ENCODE measurements at regions not wholly inside any gene's neighbourhood (a gene's known extent, or its start where the extent isn't known, plus 50 kb on each side); places are given as distances from the start of the nearest gene placed in this dataset.

DNA sequence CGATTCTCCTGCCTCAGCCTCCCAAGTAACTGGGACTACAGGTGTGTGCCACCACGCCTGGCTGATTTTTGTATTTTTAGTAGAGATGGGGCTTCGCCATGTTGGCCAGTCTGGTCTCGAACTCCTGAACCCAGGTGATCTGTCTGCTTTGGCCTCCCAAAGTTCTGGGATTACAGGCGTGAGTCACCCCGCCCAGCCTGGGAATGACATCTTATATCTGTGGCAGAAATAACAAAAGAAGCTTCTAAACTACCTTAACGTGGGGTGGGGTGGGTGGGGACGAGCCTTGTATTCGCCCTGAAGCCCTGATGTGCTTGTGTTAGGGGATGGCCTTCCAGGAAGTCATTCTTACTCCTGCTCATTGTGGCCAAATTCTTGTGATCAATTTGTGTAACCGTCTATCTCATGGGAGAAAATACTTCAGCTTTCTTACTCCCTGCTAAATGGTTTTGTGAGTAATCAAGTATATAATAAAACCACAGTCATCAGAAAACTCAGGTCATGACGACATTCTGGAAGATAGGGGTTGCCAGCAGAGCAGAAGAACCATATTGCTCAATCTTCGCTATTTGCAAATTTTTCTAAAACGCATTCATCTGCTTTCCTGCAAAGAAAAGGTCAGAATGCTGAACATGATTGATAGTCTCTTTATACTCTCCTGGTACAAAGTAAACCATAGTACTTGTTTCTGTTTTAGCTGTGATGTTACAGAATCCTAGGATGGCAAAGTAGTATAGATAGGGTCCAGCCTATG lies 63.2 kb downstream of the DIRAS3 start:
- TF ChIP-seq, protein P1, sequence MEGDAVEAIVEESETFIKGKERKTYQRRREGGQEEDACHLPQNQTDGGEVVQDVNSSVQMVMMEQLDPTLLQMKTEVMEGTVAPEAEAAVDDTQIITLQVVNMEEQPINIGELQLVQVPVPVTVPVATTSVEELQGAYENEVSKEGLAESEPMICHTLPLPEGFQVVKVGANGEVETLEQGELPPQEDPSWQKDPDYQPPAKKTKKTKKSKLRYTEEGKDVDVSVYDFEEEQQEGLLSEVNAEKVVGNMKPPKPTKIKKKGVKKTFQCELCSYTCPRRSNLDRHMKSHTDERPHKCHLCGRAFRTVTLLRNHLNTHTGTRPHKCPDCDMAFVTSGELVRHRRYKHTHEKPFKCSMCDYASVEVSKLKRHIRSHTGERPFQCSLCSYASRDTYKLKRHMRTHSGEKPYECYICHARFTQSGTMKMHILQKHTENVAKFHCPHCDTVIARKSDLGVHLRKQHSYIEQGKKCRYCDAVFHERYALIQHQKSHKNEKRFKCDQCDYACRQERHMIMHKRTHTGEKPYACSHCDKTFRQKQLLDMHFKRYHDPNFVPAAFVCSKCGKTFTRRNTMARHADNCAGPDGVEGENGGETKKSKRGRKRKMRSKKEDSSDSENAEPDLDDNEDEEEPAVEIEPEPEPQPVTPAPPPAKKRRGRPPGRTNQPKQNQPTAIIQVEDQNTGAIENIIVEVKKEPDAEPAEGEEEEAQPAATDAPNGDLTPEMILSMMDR (IDR thresholded peaks at IDR 0.05 in 2 of 3, conservative IDR thresholded peaks at IDR 0.05 in 1 of 3; ENCODE audit: borderline replicate concordance in 1 of 3, insufficient read depth in 1 of 3, low read depth in 2 of 3, low read length in 2 of 3): no peak
- TF ChIP-seq EZH2 (IDR thresholded peaks at IDR 0.05) (no peak), ZFX (IDR thresholded peaks at IDR 0.05) (no peak), EZH2phosphoT487 (IDR thresholded peaks at IDR 0.05; ENCODE audit: borderline replicate concordance) (no peak)
- TF ChIP-seq, protein P2, sequence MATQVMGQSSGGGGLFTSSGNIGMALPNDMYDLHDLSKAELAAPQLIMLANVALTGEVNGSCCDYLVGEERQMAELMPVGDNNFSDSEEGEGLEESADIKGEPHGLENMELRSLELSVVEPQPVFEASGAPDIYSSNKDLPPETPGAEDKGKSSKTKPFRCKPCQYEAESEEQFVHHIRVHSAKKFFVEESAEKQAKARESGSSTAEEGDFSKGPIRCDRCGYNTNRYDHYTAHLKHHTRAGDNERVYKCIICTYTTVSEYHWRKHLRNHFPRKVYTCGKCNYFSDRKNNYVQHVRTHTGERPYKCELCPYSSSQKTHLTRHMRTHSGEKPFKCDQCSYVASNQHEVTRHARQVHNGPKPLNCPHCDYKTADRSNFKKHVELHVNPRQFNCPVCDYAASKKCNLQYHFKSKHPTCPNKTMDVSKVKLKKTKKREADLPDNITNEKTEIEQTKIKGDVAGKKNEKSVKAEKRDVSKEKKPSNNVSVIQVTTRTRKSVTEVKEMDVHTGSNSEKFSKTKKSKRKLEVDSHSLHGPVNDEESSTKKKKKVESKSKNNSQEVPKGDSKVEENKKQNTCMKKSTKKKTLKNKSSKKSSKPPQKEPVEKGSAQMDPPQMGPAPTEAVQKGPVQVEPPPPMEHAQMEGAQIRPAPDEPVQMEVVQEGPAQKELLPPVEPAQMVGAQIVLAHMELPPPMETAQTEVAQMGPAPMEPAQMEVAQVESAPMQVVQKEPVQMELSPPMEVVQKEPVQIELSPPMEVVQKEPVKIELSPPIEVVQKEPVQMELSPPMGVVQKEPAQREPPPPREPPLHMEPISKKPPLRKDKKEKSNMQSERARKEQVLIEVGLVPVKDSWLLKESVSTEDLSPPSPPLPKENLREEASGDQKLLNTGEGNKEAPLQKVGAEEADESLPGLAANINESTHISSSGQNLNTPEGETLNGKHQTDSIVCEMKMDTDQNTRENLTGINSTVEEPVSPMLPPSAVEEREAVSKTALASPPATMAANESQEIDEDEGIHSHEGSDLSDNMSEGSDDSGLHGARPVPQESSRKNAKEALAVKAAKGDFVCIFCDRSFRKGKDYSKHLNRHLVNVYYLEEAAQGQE (IDR thresholded peaks at IDR 0.05; ENCODE audit: low read depth): no peak
- TF ChIP-seq, protein P3, sequence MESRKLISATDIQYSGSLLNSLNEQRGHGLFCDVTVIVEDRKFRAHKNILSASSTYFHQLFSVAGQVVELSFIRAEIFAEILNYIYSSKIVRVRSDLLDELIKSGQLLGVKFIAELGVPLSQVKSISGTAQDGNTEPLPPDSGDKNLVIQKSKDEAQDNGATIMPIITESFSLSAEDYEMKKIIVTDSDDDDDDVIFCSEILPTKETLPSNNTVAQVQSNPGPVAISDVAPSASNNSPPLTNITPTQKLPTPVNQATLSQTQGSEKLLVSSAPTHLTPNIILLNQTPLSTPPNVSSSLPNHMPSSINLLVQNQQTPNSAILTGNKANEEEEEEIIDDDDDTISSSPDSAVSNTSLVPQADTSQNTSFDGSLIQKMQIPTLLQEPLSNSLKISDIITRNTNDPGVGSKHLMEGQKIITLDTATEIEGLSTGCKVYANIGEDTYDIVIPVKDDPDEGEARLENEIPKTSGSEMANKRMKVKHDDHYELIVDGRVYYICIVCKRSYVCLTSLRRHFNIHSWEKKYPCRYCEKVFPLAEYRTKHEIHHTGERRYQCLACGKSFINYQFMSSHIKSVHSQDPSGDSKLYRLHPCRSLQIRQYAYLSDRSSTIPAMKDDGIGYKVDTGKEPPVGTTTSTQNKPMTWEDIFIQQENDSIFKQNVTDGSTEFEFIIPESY (IDR thresholded peaks at IDR 0.05; ENCODE audit: extremely low read depth, insufficient replicate concordance, low read length): no peak
